GM12865 (cell line): ENCODE measurements at regions not wholly inside any gene's neighbourhood (a gene's known extent, or its start where the extent isn't known, plus 50 kb on each side); places are given as distances from the start of the nearest gene placed in this dataset.

ENCODE experiments used
- DNase-seq: peaks from one replicate; pipeline ENCODE4 v3.0.0; 2010; ENCODE audit warnings: low read depth
- H3K4me3 ChIP-seq: 2 replicates; pipeline ENCODE4 v1.5.1; 2011; ENCODE audit warnings: mild to moderate bottlenecking, low read depth, low read length, control low read depth
- TF ChIP-seq, protein P1 (sequence below): IDR thresholded peaks from 2 replicates; pipeline ENCODE4 v1.5.1; 2011; ENCODE audit warnings: low read length, control low read depth, low read depth, inconsistent platforms; ENCODE audit not compliant: insufficient read depth; ENCODE audit errors: missing control alignments

DNA sequence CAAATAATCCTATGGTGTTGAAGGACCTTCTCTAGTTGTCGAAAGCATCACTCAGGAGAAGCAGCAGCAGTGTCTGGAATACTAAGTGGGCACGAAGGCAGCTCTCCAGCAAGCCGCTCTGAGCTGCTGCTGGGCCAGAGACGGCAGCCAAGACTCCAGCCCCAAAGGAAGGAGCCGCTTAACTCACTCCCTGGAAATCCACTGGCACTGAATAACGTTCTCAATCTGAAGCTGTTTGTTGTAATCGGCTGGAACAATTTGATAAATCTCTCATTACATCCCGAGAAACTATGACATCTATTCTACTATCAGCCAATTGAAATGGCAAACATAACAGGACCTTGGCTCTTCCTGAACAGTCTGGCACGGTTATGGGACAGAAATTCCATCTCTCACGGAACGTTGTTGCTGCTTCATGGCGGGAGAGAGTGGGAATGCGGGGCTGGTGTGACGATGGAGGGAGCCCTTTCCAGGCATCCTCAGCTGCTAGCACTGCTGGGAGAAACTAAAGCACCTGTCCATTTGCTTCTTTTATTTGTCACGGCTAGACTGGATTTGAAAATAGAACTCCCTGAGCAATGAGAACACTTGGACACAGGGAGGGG is 331.5 kb upstream of the RNF32 start:
- DNase-seq, result no peak
- TF ChIP-seq, protein P1, sequence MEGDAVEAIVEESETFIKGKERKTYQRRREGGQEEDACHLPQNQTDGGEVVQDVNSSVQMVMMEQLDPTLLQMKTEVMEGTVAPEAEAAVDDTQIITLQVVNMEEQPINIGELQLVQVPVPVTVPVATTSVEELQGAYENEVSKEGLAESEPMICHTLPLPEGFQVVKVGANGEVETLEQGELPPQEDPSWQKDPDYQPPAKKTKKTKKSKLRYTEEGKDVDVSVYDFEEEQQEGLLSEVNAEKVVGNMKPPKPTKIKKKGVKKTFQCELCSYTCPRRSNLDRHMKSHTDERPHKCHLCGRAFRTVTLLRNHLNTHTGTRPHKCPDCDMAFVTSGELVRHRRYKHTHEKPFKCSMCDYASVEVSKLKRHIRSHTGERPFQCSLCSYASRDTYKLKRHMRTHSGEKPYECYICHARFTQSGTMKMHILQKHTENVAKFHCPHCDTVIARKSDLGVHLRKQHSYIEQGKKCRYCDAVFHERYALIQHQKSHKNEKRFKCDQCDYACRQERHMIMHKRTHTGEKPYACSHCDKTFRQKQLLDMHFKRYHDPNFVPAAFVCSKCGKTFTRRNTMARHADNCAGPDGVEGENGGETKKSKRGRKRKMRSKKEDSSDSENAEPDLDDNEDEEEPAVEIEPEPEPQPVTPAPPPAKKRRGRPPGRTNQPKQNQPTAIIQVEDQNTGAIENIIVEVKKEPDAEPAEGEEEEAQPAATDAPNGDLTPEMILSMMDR, result no peak
- no peak overlapping the region for H3K4me3 ChIP-seq

DNA sequence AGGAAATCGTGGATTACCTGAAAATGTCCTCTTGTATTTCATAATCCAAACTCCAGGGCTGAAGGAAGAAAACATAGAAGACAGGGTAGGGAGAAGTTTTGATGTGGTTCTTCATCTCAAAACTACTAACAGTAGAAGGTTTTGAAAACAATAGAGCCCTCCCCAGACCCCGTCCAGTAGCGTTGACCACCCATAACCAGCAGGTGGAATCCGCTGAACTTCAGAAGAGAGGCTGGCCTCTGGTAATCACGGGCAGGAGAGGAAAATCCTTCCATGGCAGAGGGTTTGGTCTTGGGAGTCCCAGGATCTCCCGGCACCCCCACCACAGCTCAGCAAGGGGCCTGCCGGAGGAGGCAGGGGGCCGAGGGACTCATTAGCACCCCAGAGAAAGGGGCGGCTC is 333.4 kb upstream of the RNF32 start:
- TF ChIP-seq, protein P1, result no peak
- no peak for DNase-seq
- no peak overlapping the region for H3K4me3 ChIP-seq

DNA sequence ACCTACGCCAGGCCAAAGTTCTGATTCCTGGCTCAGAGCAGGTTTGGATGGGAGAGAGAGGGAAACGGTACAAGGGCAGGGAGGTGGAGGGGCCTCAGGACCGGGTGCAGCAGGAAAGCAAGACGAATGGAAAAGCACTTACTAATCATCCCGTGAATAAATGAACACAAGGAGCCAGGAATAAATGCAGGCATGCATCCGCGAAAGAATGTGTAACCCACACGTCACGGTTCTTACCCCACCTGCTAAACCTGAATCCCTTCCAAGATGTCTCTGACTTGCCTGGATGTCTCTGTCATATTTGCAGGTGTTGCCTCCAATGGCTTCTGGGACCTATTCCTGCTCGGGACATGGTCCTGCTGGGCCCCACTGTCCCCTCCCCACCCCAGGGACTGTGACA is 335.2 kb upstream of the RNF32 start:
- TF ChIP-seq, protein P1, result no peak
- H3K4me3 ChIP-seq, result no peak overlapping the region
- no peak for DNase-seq

DNA sequence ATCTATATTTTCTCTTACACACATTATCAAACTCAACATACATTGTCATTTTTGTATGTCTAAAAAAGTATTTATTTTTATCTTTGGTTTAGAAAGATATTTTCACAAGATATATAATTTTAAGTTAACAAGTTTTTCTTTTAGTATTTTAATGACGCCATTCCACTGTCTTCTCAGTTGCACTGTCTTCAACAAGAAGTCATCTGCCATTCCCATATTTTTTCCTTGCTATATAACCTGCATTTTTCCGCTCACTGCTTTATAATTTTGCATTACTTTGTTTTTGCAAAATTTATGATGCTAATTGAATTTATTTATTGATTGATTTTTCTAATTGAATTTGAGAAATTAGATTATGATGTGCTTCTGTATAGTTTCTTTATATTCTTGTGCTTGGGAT is 357.8 kb upstream of the RNF32 start:
- no peak for DNase-seq
- TF ChIP-seq, protein P1, result no peak
- H3K4me3 ChIP-seq, result no peak overlapping the region

DNA sequence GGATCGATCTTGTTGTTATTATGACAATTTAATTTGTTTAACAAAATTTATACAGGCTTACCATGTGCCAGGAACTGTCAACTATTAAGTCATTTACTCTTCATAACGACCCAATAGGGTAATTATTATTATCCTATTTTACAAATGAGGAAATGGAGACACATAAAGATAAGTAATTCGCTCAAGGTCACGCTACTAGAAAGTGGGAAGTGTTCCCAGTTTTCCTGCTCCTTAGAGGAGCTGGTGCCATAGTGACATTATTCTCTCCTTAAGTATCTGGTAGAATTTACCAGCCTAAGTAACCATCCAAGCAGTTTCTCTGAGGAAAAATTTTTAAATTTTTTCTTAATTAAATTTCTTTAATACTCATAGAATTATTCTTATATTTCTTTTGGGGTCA is 360.9 kb upstream of the RNF32 start:
- TF ChIP-seq, protein P1, result no peak
- DNase-seq, result no peak

DNA sequence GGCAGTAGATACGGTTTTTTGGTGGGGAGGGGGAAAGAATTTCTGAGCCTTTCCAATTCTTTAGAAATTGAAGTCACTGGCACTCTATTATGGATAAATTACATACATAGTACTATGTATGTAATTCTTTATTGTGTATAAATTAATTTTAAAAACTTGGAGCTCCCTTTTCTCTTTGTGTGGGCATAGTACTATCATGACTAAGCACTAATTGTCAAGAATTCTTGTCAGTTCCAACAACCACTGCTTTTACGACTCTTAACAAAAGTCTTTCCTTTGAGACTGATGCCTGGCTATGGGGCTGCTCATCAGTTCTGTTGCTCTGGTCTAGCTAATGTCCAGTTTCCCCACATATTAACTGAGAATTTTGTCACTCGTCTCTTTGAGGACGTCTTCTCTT is 365.3 kb upstream of the RNF32 start:
- H3K4me3 ChIP-seq, result no peak overlapping the region
- TF ChIP-seq, protein P1, result no peak
- no peak for DNase-seq

More for the DNA sequence above, 360.9 kb upstream of the RNF32 start:
- no peak overlapping the region for H3K4me3 ChIP-seq

DNA sequence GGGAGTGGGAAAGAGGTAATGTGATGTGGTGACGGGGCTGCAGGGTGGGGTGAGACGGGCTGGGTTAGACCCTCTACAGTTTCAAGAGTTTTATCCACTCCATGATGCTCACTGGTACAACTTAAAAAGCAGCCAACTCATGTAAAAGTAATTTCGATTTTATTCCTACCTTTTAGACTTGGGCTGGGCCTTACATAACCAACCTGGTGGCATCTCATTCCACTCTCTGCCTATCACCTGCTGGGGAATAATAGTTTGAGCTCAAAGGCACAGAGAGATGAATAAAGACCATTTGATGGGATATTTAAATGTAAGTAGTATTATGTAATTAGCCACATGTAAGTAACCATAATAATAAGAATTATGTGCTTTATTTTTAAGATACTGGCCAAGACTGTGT is 366.0 kb upstream of the RNF32 start:
- TF ChIP-seq, protein P1, result no peak
- no peak overlapping the region for H3K4me3 ChIP-seq
- DNase-seq, result no peak
